IMR-90 (cell line): ENCODE measurements at regions not wholly inside any gene's neighbourhood (a gene's known extent, or its start where the extent isn't known, plus 50 kb on each side); places are given as distances from the start of the nearest gene placed in this dataset.

Experiments
- ATAC-seq: fragments of 200-7000 bp; cut with Tn5 transposase; 2 replicates; pipeline ENCODE4 v1.9.1; 2020; ENCODE audit warnings: low read depth, mild to moderate bottlenecking, moderate library complexity
- BruUV-seq: library from RNA; stranded (reverse); fragments of 400-500 nt; replicated peaks from 2 replicates; lab custom pipeline; 2021; lab: Mats Ljungman, UMichigan
- CTCF ChIA-PET: fragments of 300-600 bp; formaldehyde crosslinking; extraction: SDS; loops from one replicate; lab custom pipeline; 2021; ENCODE audit warnings: antibody characterized with exemption; lab: Yijun Ruan, JAX
- POLR2A ChIA-PET: fragments of 300-600 bp; sonication (Branson Sonifier 250); formaldehyde crosslinking; loops from one replicate; lab custom pipeline; 2022; ENCODE audit warnings: antibody characterized with exemption; ENCODE audit not compliant: unreplicated experiment; lab: Charles Lee
- DNase-seq: peaks from one replicate; pipeline ENCODE4 v3.0.0; 2013
- H2AFZ ChIP-seq: replicated peaks from 2 replicates; pipeline ENCODE3; 2013; ENCODE audit warnings: low read length, mild to moderate bottlenecking; ENCODE audit not compliant: poor library complexity
- H2AK5ac ChIP-seq: 2 replicates; pipeline ENCODE4 v1.6.1; 2013; ENCODE audit warnings: low read depth, low read length, inconsistent platforms
- H2AK9ac ChIP-seq: replicated peaks from 2 replicates; pipeline ENCODE3; 2013; ENCODE audit warnings: mild to moderate bottlenecking, low read depth, low read length, moderate library complexity; ENCODE audit not compliant: poor library complexity
- H2BK120ac ChIP-seq: 2 replicates; pipeline ENCODE4 v1.6.1; 2013; ENCODE audit warnings: low read depth, low read length, inconsistent platforms
- H2BK15ac ChIP-seq: 3 replicates; pipeline ENCODE4 v1.6.1; 2013; ENCODE audit warnings: low read depth, low read length, inconsistent platforms
- H2BK20ac ChIP-seq: 2 replicates; pipeline ENCODE4 v1.6.1; 2013; ENCODE audit warnings: low read depth, mild to moderate bottlenecking, inconsistent platforms, low read length, moderate library complexity
- H2BK5ac ChIP-seq: 2 replicates; pipeline ENCODE4 v1.6.1; 2013; ENCODE audit warnings: mild to moderate bottlenecking, low read depth, low read length, inconsistent platforms; ENCODE audit not compliant: poor library complexity, severe bottlenecking
- H3K14ac ChIP-seq: replicated peaks from 2 replicates; pipeline ENCODE4 v1.6.1; 2013; ENCODE audit warnings: low read depth, low read length, inconsistent platforms
- H3K18ac ChIP-seq: 2 replicates; pipeline ENCODE4 v1.6.1; 2013; ENCODE audit warnings: low read depth, low read length, control low read depth
- H3K23ac ChIP-seq: 2 replicates; pipeline ENCODE4 v1.6.1; 2013; ENCODE audit warnings: low read depth, low read length, inconsistent platforms
- H3K27ac ChIP-seq: 2 replicates; pipeline ENCODE4 v1.5.1; 2013; ENCODE audit warnings: mild to moderate bottlenecking, control low read depth, low read length; ENCODE audit not compliant: insufficient read depth
- H3K27me3 ChIP-seq: 2 replicates; pipeline ENCODE4 v1.6.1; 2013; ENCODE audit warnings: low read length; ENCODE audit not compliant: control insufficient read depth, insufficient read depth
- H3K36me3 ChIP-seq: 2 replicates; pipeline ENCODE4 v1.6.1; 2013; ENCODE audit warnings: low read length, mixed read lengths; ENCODE audit not compliant: control insufficient read depth, insufficient read depth
- H3K4ac ChIP-seq: 2 replicates; pipeline ENCODE4 v1.6.1; 2013; ENCODE audit warnings: low read depth, low read length, inconsistent platforms
- H3K4me1 ChIP-seq: 2 replicates; pipeline ENCODE4 v1.6.1; 2013; ENCODE audit warnings: low read length, mixed read lengths; ENCODE audit not compliant: control insufficient read depth, insufficient read depth
- H3K4me2 ChIP-seq: 2 replicates; pipeline ENCODE4 v1.6.1; 2013; ENCODE audit warnings: low read depth, mild to moderate bottlenecking, control low read depth, low read length, moderate library complexity
- H3K4me3 ChIP-seq: 2 replicates; pipeline ENCODE4 v1.5.1; 2013; ENCODE audit warnings: low read depth, mild to moderate bottlenecking, control low read depth, low read length, moderate library complexity; ENCODE audit not compliant: insufficient read depth
- H3K56ac ChIP-seq: 2 replicates; pipeline ENCODE4 v1.6.1; 2013; ENCODE audit warnings: low read length, inconsistent platforms; ENCODE audit not compliant: insufficient read depth; ENCODE audit errors: extremely low read depth
- H3K79me1 ChIP-seq, 2 experiments: 2 replicates each; pipeline ENCODE4 v1.6.1; 2013; ENCODE audit warnings: low read length in 2 of 2, inconsistent platforms in 1 of 2, low read depth in 1 of 2
- H3K9ac ChIP-seq: 2 replicates; pipeline ENCODE4 v1.6.1; 2013; ENCODE audit warnings: low read depth, low read length, control low read depth
- H3K9me1 ChIP-seq: 2 replicates; pipeline ENCODE4 v1.6.1; 2013; ENCODE audit warnings: low read length, inconsistent platforms; ENCODE audit not compliant: insufficient read depth
- H3K9me3 ChIP-seq: 2 replicates; pipeline ENCODE4 v1.6.1; 2013; ENCODE audit warnings: low read length; ENCODE audit not compliant: control insufficient read depth, insufficient read depth
- H4K20me1 ChIP-seq: 2 replicates; pipeline ENCODE4 v1.6.1; 2013; ENCODE audit warnings: low read length, inconsistent platforms; ENCODE audit not compliant: insufficient read depth
- H4K5ac ChIP-seq: 2 replicates; pipeline ENCODE4 v1.6.1; 2013; ENCODE audit warnings: mild to moderate bottlenecking, low read depth, low read length, control low read depth
- H4K8ac ChIP-seq, 2 experiments: 2 replicates each; pipeline ENCODE4 v1.6.1; 2013; ENCODE audit warnings: low read depth in 2 of 2, low read length in 2 of 2, control low read depth in 1 of 2, inconsistent platforms in 1 of 2
- H4K91ac ChIP-seq: 2 replicates; pipeline ENCODE4 v1.6.1; 2013; ENCODE audit warnings: low read depth, low read length, inconsistent platforms; ENCODE audit not compliant: insufficient read depth
- WGBS, 2 experiments: methylation state at CpG; one replicate each; pipeline versions ENCODE4 v1.1.5 to v1.1.7; 2013; ENCODE audit warnings: missing lambda C conversion rate in 2 of 2; ENCODE audit not compliant: insufficient read length in 1 of 2; ENCODE audit errors: extremely low coverage in 2 of 2; 5-methylcytosine and 5-hydroxymethylcytosine counted together
- dilution Hi-C: fragments of 300-500 bp; cut with HindIII; formaldehyde crosslinking; loops from one replicate; pipeline ENCODE4 v1.14.3; 2018; ENCODE audit warnings: low sequenced_read_pairs; ENCODE audit not compliant: unreplicated experiment
- in situ Hi-C: fragments of 300-500 bp; cut with MboI; formaldehyde crosslinking; loops from 3 replicates; pipeline ENCODE4 v1.14.3; 2019; ENCODE audit warnings: low sequenced_read_pairs, inconsistent platforms, mixed read lengths
- intact Hi-C: fragments of 100-400 bp; cut with micrococcal nuclease; formaldehyde crosslinking; loops from 2 replicates; pipeline ENCODE4 v1.10.0; 2022
- TF ChIP-seq, protein P1 (sequence below): conservative IDR thresholded peaks from 2 replicates; pipeline ENCODE4 v1.5.1; 2012; ENCODE audit warnings: mild to moderate bottlenecking, low read depth, low read length, improper control_type of control experiment

DNA sequence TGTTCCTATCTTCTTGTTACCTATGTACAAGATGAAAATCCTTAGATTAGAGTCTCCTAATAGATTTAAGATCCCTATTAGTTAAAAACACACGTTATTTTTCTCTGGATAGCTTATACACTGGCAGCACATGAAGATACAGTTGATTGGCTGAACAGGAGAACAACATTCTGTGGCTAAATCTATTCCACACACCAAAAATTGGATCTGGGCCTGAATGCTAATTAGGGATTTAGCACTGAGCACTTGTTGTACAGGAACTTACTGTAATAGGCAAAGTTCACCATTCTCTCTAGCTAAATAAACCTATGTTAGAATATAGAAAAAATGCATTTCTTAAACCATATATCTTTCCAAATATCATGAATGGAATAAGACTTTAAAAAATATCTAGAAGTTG lies 117.1 kb upstream of the PTGFR start:
- no peaks in the 10 kb centered on the region for H3K36me3 ChIP-seq

More for the DNA sequence above, 117.1 kb upstream of the PTGFR start:
- BruUV-seq: no TSS peak
- TF ChIP-seq, protein P1, sequence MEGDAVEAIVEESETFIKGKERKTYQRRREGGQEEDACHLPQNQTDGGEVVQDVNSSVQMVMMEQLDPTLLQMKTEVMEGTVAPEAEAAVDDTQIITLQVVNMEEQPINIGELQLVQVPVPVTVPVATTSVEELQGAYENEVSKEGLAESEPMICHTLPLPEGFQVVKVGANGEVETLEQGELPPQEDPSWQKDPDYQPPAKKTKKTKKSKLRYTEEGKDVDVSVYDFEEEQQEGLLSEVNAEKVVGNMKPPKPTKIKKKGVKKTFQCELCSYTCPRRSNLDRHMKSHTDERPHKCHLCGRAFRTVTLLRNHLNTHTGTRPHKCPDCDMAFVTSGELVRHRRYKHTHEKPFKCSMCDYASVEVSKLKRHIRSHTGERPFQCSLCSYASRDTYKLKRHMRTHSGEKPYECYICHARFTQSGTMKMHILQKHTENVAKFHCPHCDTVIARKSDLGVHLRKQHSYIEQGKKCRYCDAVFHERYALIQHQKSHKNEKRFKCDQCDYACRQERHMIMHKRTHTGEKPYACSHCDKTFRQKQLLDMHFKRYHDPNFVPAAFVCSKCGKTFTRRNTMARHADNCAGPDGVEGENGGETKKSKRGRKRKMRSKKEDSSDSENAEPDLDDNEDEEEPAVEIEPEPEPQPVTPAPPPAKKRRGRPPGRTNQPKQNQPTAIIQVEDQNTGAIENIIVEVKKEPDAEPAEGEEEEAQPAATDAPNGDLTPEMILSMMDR: no peak
- Histone ChIP-seq H3K4ac (no peak overlapping the region), H2BK15ac (no peak overlapping the region), H2AFZ (no peak overlapping the region), H3K14ac (no peak overlapping the region), H3K18ac (no peak overlapping the region), H2BK120ac (no peak overlapping the region), H3K79me1 (no peaks in the 10 kb centered on the region), H2AK9ac (no peak overlapping the region), H3K9me3 (no peaks in the 10 kb centered on the region), H2AK5ac (no peak overlapping the region), H3K27ac (no peak overlapping the region), H3K9ac (no peak overlapping the region), H3K9me1 (no peaks in the 10 kb centered on the region; the same call in none of the 2 replicates), H3K4me3 (no peak overlapping the region), H3K27me3 (no peaks in the 10 kb centered on the region), H3K23ac (no peak overlapping the region), H2BK20ac (no peak overlapping the region), H3K4me2 (no peak overlapping the region), H4K5ac (no peak overlapping the region), H3K56ac (no peak overlapping the region), H3K4me1 (peaks cover 2% of the 10 kb centered on the region; the same call in 1 of the 2 replicates), H4K8ac (no peak overlapping the region), H4K20me1 (no peaks in the 10 kb centered on the region), H2BK5ac (no peak overlapping the region), H4K91ac (no peak overlapping the region)
- no CpG with 5 or more reads among the region's 1 CpG for WGBS, 2 experiments
- in situ Hi-C loops (no loop called here), dilution Hi-C loops (no loop called here), intact Hi-C loops (no loop called here)
- ATAC-seq (no peak), DNase-seq (no peak)
- ChIA-PET CTCF (no interaction called here), POLR2A (no interaction called here)
